K562 (cell line): ENCODE measurements at regions not wholly inside any gene's neighbourhood (a gene's known extent, or its start where the extent isn't known, plus 50 kb on each side); places are given as distances from the start of the nearest gene placed in this dataset.

Experiments
- AFF4 ChIP-seq: sonication (generic); formaldehyde crosslinking; IDR thresholded peaks from 2 replicates; pipeline ENCODE4 v1.8.0; 2023; ENCODE audit warnings: mild to moderate bottlenecking, missing genetic modification reagents
- EZH2 ChIP-seq: IDR thresholded peaks from 2 replicates; pipeline ENCODE4 v1.6.1; 2012; ENCODE audit warnings: low read depth, mild to moderate bottlenecking, inconsistent platforms, low read length, borderline replicate concordance
- HNRNPLL ChIP-seq: fragments of 200-400 bp; formaldehyde crosslinking; IDR thresholded peaks from 2 replicates; pipeline ENCODE4 v1.6.1; 2017; ENCODE audit warnings: low read length, low read depth, mild to moderate bottlenecking; ENCODE audit not compliant: poor library complexity, severe bottlenecking
- POLR2A ChIP-seq: fragments of 450-650 bp; conservative IDR thresholded peaks from 2 replicates; pipeline ENCODE4 v1.6.1; 2016
- RFX1 ChIP-seq: fragments of 450-650 bp; IDR thresholded peaks from 2 replicates; pipeline ENCODE4 v1.6.1; 2016; ENCODE audit warnings: mild to moderate bottlenecking, moderate library complexity
- SIN3A ChIP-seq, 2 experiments: fragments of 150-350 bp in 1 of 2; IDR thresholded peaks; 2 replicates each; pipeline ENCODE4 v1.6.1; 2011 to 2016; ENCODE audit warnings: borderline replicate concordance in 2 of 2, low read depth in 2 of 2, low read length in 2 of 2, mild to moderate bottlenecking in 2 of 2, moderate library complexity in 2 of 2; ENCODE audit not compliant: control insufficient read depth in 1 of 2
- SMAD1 ChIP-seq: fragments of 150-350 bp; IDR thresholded peaks from 2 replicates; pipeline ENCODE4 v1.6.1; 2014; ENCODE audit warnings: low read length, low read depth; ENCODE audit not compliant: partially characterized antibody
- SMC3 ChIP-seq: conservative IDR thresholded peaks from 2 replicates; pipeline ENCODE4 v1.6.1; 2011; ENCODE audit warnings: low read depth, low read length, improper control_type of control experiment; ENCODE audit not compliant: insufficient read depth
- SPI1 ChIP-seq: IDR thresholded peaks from 2 replicates; pipeline ENCODE4 v1.6.1; 2011; ENCODE audit warnings: low read depth, low read length, control low read depth, borderline replicate concordance
- STAT5B ChIP-seq: fragments of 250-450 bp; sonication (Bioruptor Pico); IDR thresholded peaks from 2 replicates; pipeline ENCODE4 v1.8.0; 2021; ENCODE audit warnings: mild to moderate bottlenecking, inconsistent platforms
- TFE3 ChIP-seq: fragments of 450-650 bp; formaldehyde crosslinking; IDR thresholded peaks from 2 replicates; pipeline ENCODE4 v1.4.0; 2020; ENCODE audit warnings: mild to moderate bottlenecking, mixed read lengths
- TF ChIP-seq, protein P1 (sequence below), 3 experiments: IDR thresholded peaks in 2 of 3; conservative IDR thresholded peaks in 1 of 3; 2 replicates each; pipeline ENCODE4 v1.5.1; 2011 to 2012; ENCODE audit warnings: low read length in 3 of 3, mild to moderate bottlenecking in 3 of 3, control low read depth in 2 of 3, improper control_type of control experiment in 1 of 3, inconsistent platforms in 1 of 3, low read depth in 1 of 3, mixed read lengths in 1 of 3, moderate library complexity in 1 of 3; ENCODE audit not compliant: insufficient read depth in 2 of 3

DNA sequence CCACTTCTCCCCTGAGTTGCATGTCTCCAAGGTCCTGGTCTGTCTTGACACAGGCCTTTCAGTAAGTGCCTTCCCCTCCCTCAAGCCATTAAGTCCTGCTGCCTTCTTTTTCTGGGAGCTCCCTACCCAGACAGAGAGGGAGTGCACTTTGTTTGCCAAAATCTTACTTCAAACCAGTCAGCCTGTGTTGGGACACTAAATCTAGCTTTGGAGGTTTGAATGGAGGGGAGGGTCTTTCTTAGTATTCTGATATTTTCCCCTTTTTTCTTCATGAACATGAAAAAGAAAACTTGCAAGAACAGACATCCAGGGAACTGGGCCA lies 170.7 kb upstream of the PMEPA1 start:
- TF ChIP-seq TFE3 (CRISPR knock-in tag) (no peak), AFF4 (CRISPR knock-in tag) (no peak), SMAD1 (no peak), SPI1 (no peak), EZH2 (no peak), HNRNPLL (no peak), POLR2A (no peak), SMC3 (no peak), STAT5B (CRISPR knock-in tag) (no peak), RFX1 (no peak), SIN3A (IDR thresholded peaks at IDR 0.05; ENCODE audit: borderline replicate concordance in 2 of 2, control insufficient read depth in 1 of 2, low read depth in 2 of 2, low read length in 2 of 2) (no peak)
- TF ChIP-seq, protein P1, sequence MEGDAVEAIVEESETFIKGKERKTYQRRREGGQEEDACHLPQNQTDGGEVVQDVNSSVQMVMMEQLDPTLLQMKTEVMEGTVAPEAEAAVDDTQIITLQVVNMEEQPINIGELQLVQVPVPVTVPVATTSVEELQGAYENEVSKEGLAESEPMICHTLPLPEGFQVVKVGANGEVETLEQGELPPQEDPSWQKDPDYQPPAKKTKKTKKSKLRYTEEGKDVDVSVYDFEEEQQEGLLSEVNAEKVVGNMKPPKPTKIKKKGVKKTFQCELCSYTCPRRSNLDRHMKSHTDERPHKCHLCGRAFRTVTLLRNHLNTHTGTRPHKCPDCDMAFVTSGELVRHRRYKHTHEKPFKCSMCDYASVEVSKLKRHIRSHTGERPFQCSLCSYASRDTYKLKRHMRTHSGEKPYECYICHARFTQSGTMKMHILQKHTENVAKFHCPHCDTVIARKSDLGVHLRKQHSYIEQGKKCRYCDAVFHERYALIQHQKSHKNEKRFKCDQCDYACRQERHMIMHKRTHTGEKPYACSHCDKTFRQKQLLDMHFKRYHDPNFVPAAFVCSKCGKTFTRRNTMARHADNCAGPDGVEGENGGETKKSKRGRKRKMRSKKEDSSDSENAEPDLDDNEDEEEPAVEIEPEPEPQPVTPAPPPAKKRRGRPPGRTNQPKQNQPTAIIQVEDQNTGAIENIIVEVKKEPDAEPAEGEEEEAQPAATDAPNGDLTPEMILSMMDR (IDR thresholded peaks at IDR 0.05 in 2 of 3, conservative IDR thresholded peaks at IDR 0.05 in 1 of 3; ENCODE audit: insufficient read depth in 2 of 3, low read depth in 1 of 3, low read length in 3 of 3): no peak
